Stomach (tissue), 8 donors: ENCODE measurements at regions not wholly inside any gene's neighbourhood (a gene's known extent, or its start where the extent isn't known, plus 50 kb on each side); places are given as distances from the start of the nearest gene placed in this dataset.

ENCODE experiments used
- DNase-seq, 2 donors: peaks; one replicate each; pipeline versions ENCODE4 v3.0.0 to v3.0.0-alpha.2; 2013 to 2019
- H3K27ac ChIP-seq, 5 donors: fragments of 200-600 bp in 4 of 5; sonication (generic) in 4 of 5; one replicate each; pipeline ENCODE4 v1.5.1; 2013 to 2019; ENCODE audit warnings: mild to moderate bottlenecking in 1 of 5, moderate library complexity in 1 of 5
- H3K27me3 ChIP-seq, 3 donors: fragments of 200-600 bp; sonication (generic); one replicate each; pipeline ENCODE4 v1.5.1; 2017 to 2019; ENCODE audit warnings: mixed run types in 1 of 3
- H3K36me3 ChIP-seq, 4 donors: fragments of 200-600 bp; sonication (generic); 1 replicate in 3 of 4; 2 replicates in 1 of 4; pipeline ENCODE4 v1.5.1; 2016 to 2019
- H3K4me1 ChIP-seq, 4 donors: fragments of 200-600 bp; sonication (generic); one replicate each; pipeline ENCODE4 v1.5.1; 2016 to 2019
- H3K4me3 ChIP-seq, 4 donors: fragments of 200-600 bp; sonication (generic) in 3 of 4; one replicate each; pipeline ENCODE4 v1.5.1; 2016 to 2019; ENCODE audit warnings: mild to moderate bottlenecking in 1 of 4
- H3K9me3 ChIP-seq, 4 donors: fragments of 200-600 bp; sonication (generic); one replicate each; pipeline ENCODE4 v1.5.1; 2016 to 2019
- CTCF ChIP-seq, 7 experiments: fragments of 450-650 bp in 4 of 7; fragments of 200-600 bp in 3 of 7; sonication (generic) in 3 of 7; IDR thresholded peaks; one replicate each; pipeline ENCODE4 v1.5.1; 2016 to 2019; ENCODE audit warnings: antibody characterized with exemption in 7 of 7, control low read depth in 2 of 7, mild to moderate bottlenecking in 1 of 7
- EP300 ChIP-seq: sonication (generic); formaldehyde crosslinking; IDR thresholded peaks from one replicate; pipeline ENCODE4 v1.6.1; 2017; ENCODE audit warnings: antibody characterized with exemption
- POLR2A ChIP-seq, 4 donors: fragments of 450-650 bp; IDR thresholded peaks; one replicate each; pipeline ENCODE4 v1.6.1; 2016; ENCODE audit warnings: antibody characterized with exemption in 4 of 4, control low read depth in 2 of 4, mild to moderate bottlenecking in 1 of 4, moderate library complexity in 1 of 4
- POLR2AphosphoS5 ChIP-seq, 3 donors: sonication (generic); formaldehyde crosslinking; IDR thresholded peaks; one replicate each; pipeline ENCODE4 v1.6.1; 2016; ENCODE audit warnings: antibody characterized with exemption in 3 of 3
- WGBS, 5 donors: extraction: QIAGEN DNeasy Blood & Tissue Kit in 3 of 5; methylation state at CpG; one replicate each; pipeline versions ENCODE4 v1.1.5 to v1.1.7; 2013 to 2018; 5-methylcytosine and 5-hydroxymethylcytosine counted together
- intact Hi-C: fragments of 100-400 bp; cut with DNase I; formaldehyde crosslinking; loops from one replicate; pipeline ENCODE4 v1.15.1; 2023; ENCODE audit warnings: low total_unique reads
- donor health status: healthy with polysubstance abuse.
- donor health status: Bipolar disorder and iron deficiency.
- donor health status: healthy.

- no peaks in the 10 kb centered on the region for H3K36me3 ChIP-seq
- H3K9me3 ChIP-seq, result no peaks in the 10 kb centered on the region
- DNase-seq, result no peak
- H3K27me3 ChIP-seq, result no peaks in the 10 kb centered on the region
- no peak overlapping the region for H3K4me3 ChIP-seq
- H3K27ac ChIP-seq, result peak overlapping the region; percentile 97 to 99 (median 98)
- TF ChIP-seq EP300, result no peak
- TF ChIP-seq CTCF (IDR thresholded peaks at IDR 0.05), result no peak
- TF ChIP-seq POLR2AphosphoS5 (IDR thresholded peaks at IDR 0.05), result no peak
- TF ChIP-seq POLR2A (IDR thresholded peaks at IDR 0.05), result no peak
- peaks cover 71 to 87% (median 84%) of the 10 kb centered on the region in 4 donors for H3K4me1 ChIP-seq
- WGBS, 5 donors, result 31 to 51% (median 43%) methylated on average over 10 of the region's 10 CpGs
- intact Hi-C loops, result no loop called here
These were observed 108.8 kb upstream of the IRF2BP2 start for GRCh38 chr1:234718496-234719453.

GRCh38 chr1:234716908-234717375, 107.0 kb upstream of the IRF2BP2 start:
- TF ChIP-seq EP300 (peak; percentile 56), POLR2AphosphoS5 (IDR thresholded peaks at IDR 0.05) (peak in 2 of 3 donors; percentile 43 to 55), CTCF (IDR thresholded peaks at IDR 0.05) (no peak), POLR2A (IDR thresholded peaks at IDR 0.05) (peak in 1 of 4 donors; percentile 26)

GRCh38 chr1:234715252-234716014, 105.5 kb upstream of the IRF2BP2 start:
- intact Hi-C loops, result no loop called here
- 66 to 76% (median 72%) methylated on average over 10 of the region's 10 CpGs for WGBS, 5 donors

More at GRCh38 chr1:234716908-234717375, 107.0 kb upstream of the IRF2BP2 start:
- Histone ChIP-seq H3K36me3 (no peaks in the 10 kb centered on the region), H3K4me3 (no peak overlapping the region), H3K4me1 (peaks cover 57 to 69% (median 66%) of the 10 kb centered on the region in 4 donors), H3K27me3 (no peaks in the 10 kb centered on the region), H3K9me3 (no peaks in the 10 kb centered on the region), H3K27ac (peak overlapping the region; percentile 77 to 99 (median 98))
- DNase-seq, result peak in 1 of 2 donors; percentile 79
- intact Hi-C loops, result no loop called here
- WGBS, 5 donors, result 22 to 32% (median 29%) methylated on average over 15 of the region's 15 CpGs

More at GRCh38 chr1:234715252-234716014, 105.5 kb upstream of the IRF2BP2 start:
- Histone ChIP-seq H3K9me3 (no peaks in the 10 kb centered on the region), H3K27ac (peak overlapping the region in 4 of 5 donors; percentile 97 to 99 (median 98)), H3K27me3 (no peaks in the 10 kb centered on the region), H3K4me3 (no peak overlapping the region), H3K4me1 (peaks cover 42 to 54% (median 51%) of the 10 kb centered on the region in 4 donors), H3K36me3 (no peaks in the 10 kb centered on the region)
- no peak for TF ChIP-seq POLR2AphosphoS5 (IDR thresholded peaks at IDR 0.05)
- TF ChIP-seq EP300, result no peak
- TF ChIP-seq CTCF (IDR thresholded peaks at IDR 0.05), result no peak
- no peak for TF ChIP-seq POLR2A (IDR thresholded peaks at IDR 0.05)
- DNase-seq, result peak in 1 of 2 donors; percentile 63
